ENCODE measurements at regions not wholly inside any gene's neighbourhood (a gene's known extent, or its start where the extent isn't known, plus 50 kb on each side); places are given as distances from the start of the nearest gene placed in this dataset.

- H4K20me1 ChIP-seq (replicated peaks; ENCODE audit: control insufficient read depth, extremely low read depth, insufficient read depth, low read length) = no peaks in the 10 kb centered on the region
- no TSS peak for BruUV-seq (replicated peaks)
- H3K4me2 ChIP-seq (ENCODE audit: insufficient read depth, low read length) = no peak overlapping the region
- dilution Hi-C loops (cut with MboI; ENCODE audit: extremely low pct_ligation_motif_present, low sequenced_read_pairs) = no loop called here
- H3K36me3 ChIP-seq (ENCODE audit: control insufficient read depth in 2 of 2, extremely low read depth in 1 of 2, insufficient read depth in 2 of 2, low read length in 2 of 2) = no peaks in the 10 kb centered on the region
- POLR2A ChIA-PET = no interaction called here
- no peak overlapping the region for H3K4me3 ChIP-seq (replicated peaks in 1 of 3; ENCODE audit: insufficient read depth in 1 of 3, low read depth in 1 of 3, low read length in 3 of 3)
- intact Hi-C loops (cut with micrococcal nuclease) = no loop called here
- no peak overlapping the region for H2AFZ ChIP-seq (ENCODE audit: low read depth, low read length)
- H3K27ac ChIP-seq (ENCODE audit: insufficient read depth, low read depth, low read length) = no peak overlapping the region
- DNase-seq (ENCODE audit: low read depth, low spot score) = no peak
- no peak overlapping the region for H3K9ac ChIP-seq (replicated peaks; ENCODE audit: extremely low read depth, insufficient read depth, low read length)
- H3K9me1 ChIP-seq (replicated peaks; ENCODE audit: control insufficient read depth, extremely low read depth, insufficient read depth, low read length) = no peaks in the 10 kb centered on the region
- no peak for FAIRE-seq
- H3K27me3 ChIP-seq (ENCODE audit: control insufficient read depth in 2 of 2, insufficient read depth in 2 of 2, low read length in 2 of 2) = no peaks in the 10 kb centered on the region
- no peaks in the 10 kb centered on the region for H3K4me1 ChIP-seq (ENCODE audit: control insufficient read depth, extremely low read depth, insufficient read depth, low read length)
- CTCF ChIA-PET = no interaction called here
- H3K9me3 ChIP-seq (replicated peaks; ENCODE audit: control insufficient read depth, insufficient read depth, low read length) = no peaks in the 10 kb centered on the region
- H3K79me2 ChIP-seq (ENCODE audit: control insufficient read depth, insufficient read depth, low read length) = no peaks in the 10 kb centered on the region
- TF ChIP-seq MYC (IDR thresholded peaks at IDR 0.05; ENCODE audit: low read depth, low read length) (no peak), JUN (IDR thresholded peaks at IDR 0.05; ENCODE audit: borderline replicate concordance, insufficient read depth, insufficient read length, low read depth) (no peak), MAX (IDR thresholded peaks at IDR 0.05; ENCODE audit: insufficient read depth, insufficient read length) (no peak), CTCF (IDR thresholded peaks at IDR 0.05; ENCODE audit: extremely low read depth in 1 of 2, insufficient read depth in 1 of 2, low read depth in 1 of 2, low read length in 2 of 2) (no peak), FOS (IDR thresholded peaks at IDR 0.05; ENCODE audit: borderline replicate concordance, insufficient read depth, low read length) (no peak), POLR2A (IDR thresholded peaks at IDR 0.05; ENCODE audit: low read depth, low read length) (no peak), EZH2 (IDR thresholded peaks at IDR 0.05; ENCODE audit: borderline replicate concordance, low read depth, low read length, severe bottlenecking) (no peak), POLR2AphosphoS5 (IDR thresholded peaks at IDR 0.05; ENCODE audit: insufficient read depth, low read depth, low read length) (no peak), GATA2 (IDR thresholded peaks at IDR 0.05; ENCODE audit: insufficient read depth, insufficient read length, low read depth, low read length) (no peak)
Observed at GRCh38 chr3:35223632-35224394, 415.5 kb upstream of the ARPP21 start.

All from endothelial cell of umbilical vein (primary cell).